A549 (cell line): ENCODE measurements at regions not wholly inside any gene's neighbourhood (a gene's known extent, or its start where the extent isn't known, plus 50 kb on each side); places are given as distances from the start of the nearest gene placed in this dataset.
A peak's percentile ranks its signal among the peaks of the same experiment; 100 is the strongest.

Source experiments
- ATAC-seq, 2 experiments: fragments of 200-7000 bp in 1 of 2; fragments of >200 bp in 1 of 2; cut with Nextera tagmentation in 1 of 2; cut with Tn5 transposase in 1 of 2; 3 replicates each; pipeline versions ENCODE4 v1.8.0 to v1.9.1; 2018 to 2020; ENCODE audit warnings: mild to moderate bottlenecking in 1 of 2, moderate library complexity in 1 of 2
- CTCF ChIA-PET: fragments of 300-600 bp; sonication (Branson Sonifier 250); formaldehyde crosslinking; extraction: SDS; loops from one replicate; lab custom pipeline; 2021; ENCODE audit warnings: antibody characterized with exemption, inconsistent platforms; lab: Yijun Ruan, JAX
- POLR2A ChIA-PET: fragments of 350-600 bp; formaldehyde crosslinking; extraction: SDS; loops from one replicate; lab custom pipeline; 2021; ENCODE audit warnings: antibody characterized with exemption, inconsistent platforms; lab: Yijun Ruan, JAX
- DNase-seq, 2 experiments: peaks; one replicate each; pipeline versions ENCODE4 v3.0.0 to v3.0.0-alpha.2; 2011 to 2016; ENCODE audit warnings: low read depth in 1 of 2, low spot score in 1 of 2
- FAIRE-seq: peaks from 2 replicates; lab custom pipeline; 2011; peaks lifted over from hg19 to GRCh38; lab: Jason Lieb, UNC
- H3K27ac ChIP-seq, 2 experiments: fragments of >200 bp; sonication (Bioruptor Twin); formaldehyde crosslinking; 3 replicates each; pipeline ENCODE4 v1.5.1; 2016 to 2017
- H3K4me1 ChIP-seq: fragments of >200 bp; sonication (Bioruptor Twin); formaldehyde crosslinking; 3 replicates; pipeline ENCODE4 v1.6.1; 2016
- H3K4me2 ChIP-seq: fragments of >200 bp; sonication (Bioruptor Twin); formaldehyde crosslinking; 3 replicates; pipeline ENCODE4 v1.6.1; 2016
- H3K4me3 ChIP-seq: fragments of >200 bp; sonication (Bioruptor Twin); formaldehyde crosslinking; 3 replicates; pipeline ENCODE4 v1.5.1; 2016
- H3K9me3 ChIP-seq: fragments of >200 bp; sonication (Bioruptor Twin); formaldehyde crosslinking; 3 replicates; pipeline ENCODE4 v1.6.1; 2016
- CBX8 ChIP-seq: fragments of 200-600 bp; sonication (generic); IDR thresholded peaks from 2 replicates; pipeline ENCODE4 v1.6.1; 2016
- CHD2 ChIP-seq: fragments of 150-350 bp; IDR thresholded peaks from 2 replicates; pipeline ENCODE4 v1.6.1; 2014; ENCODE audit warnings: low read length; ENCODE audit not compliant: partially characterized antibody
- FOSB ChIP-seq: fragments of 250-450 bp; sonication (Bioruptor Pico); IDR thresholded peaks from 2 replicates; pipeline ENCODE4 v1.5.0; 2020; ENCODE audit warnings: mild to moderate bottlenecking, moderate library complexity
- FOXS1 ChIP-seq: fragments of 250-450 bp; sonication (Bioruptor Pico); IDR thresholded peaks from 2 replicates; pipeline ENCODE4 v1.5.0; 2020; ENCODE audit warnings: mild to moderate bottlenecking, moderate library complexity
- HMGXB4 ChIP-seq: fragments of 250-450 bp; sonication (Bioruptor Pico); IDR thresholded peaks from 2 replicates; pipeline ENCODE4 v1.5.0; 2021; ENCODE audit warnings: mild to moderate bottlenecking, moderate library complexity, borderline replicate concordance
- KDM5A ChIP-seq: fragments of 200-600 bp; sonication (generic); IDR thresholded peaks from 2 replicates; pipeline ENCODE4 v1.6.1; 2016; ENCODE audit warnings: antibody characterized with exemption, mild to moderate bottlenecking
- MAZ ChIP-seq: fragments of 150-350 bp; IDR thresholded peaks from 2 replicates; pipeline ENCODE4 v1.6.1; 2014; ENCODE audit warnings: antibody characterized with exemption, low read depth, low read length, borderline replicate concordance
- NFE2L2 ChIP-seq: fragments of 150-350 bp; conservative IDR thresholded peaks from 2 replicates; pipeline ENCODE4 v1.6.1; 2014; ENCODE audit warnings: low read length
- RARB ChIP-seq: fragments of 250-450 bp; sonication (Bioruptor Pico); IDR thresholded peaks from 2 replicates; pipeline ENCODE4 v1.8.0; 2021; ENCODE audit warnings: mild to moderate bottlenecking, moderate library complexity
- RCOR1 ChIP-seq: fragments of 150-350 bp; IDR thresholded peaks from 2 replicates; pipeline ENCODE4 v1.6.1; 2014; ENCODE audit warnings: antibody characterized with exemption, low read length, low read depth
- REST ChIP-seq: fragments of 200-600 bp; sonication (generic); IDR thresholded peaks from 2 replicates; pipeline ENCODE4 v1.6.1; 2016; ENCODE audit warnings: antibody characterized with exemption, mild to moderate bottlenecking, moderate library complexity
- RFX5 ChIP-seq: fragments of 450-650 bp; IDR thresholded peaks from 2 replicates; pipeline ENCODE4 v1.7.1; 2014; ENCODE audit warnings: antibody characterized with exemption, mild to moderate bottlenecking, moderate library complexity
- SMC3 ChIP-seq: fragments of >200 bp; sonication (Bioruptor Twin); formaldehyde crosslinking; IDR thresholded peaks from 3 replicates; pipeline ENCODE4 v1.6.1; 2018; ENCODE audit warnings: inconsistent platforms
- ZC3H11A ChIP-seq: fragments of 450-650 bp; IDR thresholded peaks from 2 replicates; pipeline ENCODE4 v1.6.1; 2014; ENCODE audit warnings: antibody characterized with exemption, mild to moderate bottlenecking
- ZSCAN20 ChIP-seq: fragments of 250-450 bp; sonication (Bioruptor Pico); IDR thresholded peaks from 2 replicates; pipeline ENCODE4 v1.8.0; 2022; ENCODE audit warnings: mild to moderate bottlenecking, moderate library complexity
- WGBS: methylation state at CpG from one replicate; pipeline ENCODE4 v1.1.6; 2017; ENCODE audit errors: missing lambda C conversion rate; 5-methylcytosine and 5-hydroxymethylcytosine counted together
- TF ChIP-seq, protein P1 (sequence below): IDR thresholded peaks from 2 replicates; pipeline ENCODE4 v1.6.1; 2012
- TF ChIP-seq, protein P2 (sequence below): fragments of >200 bp; sonication (Bioruptor Twin); formaldehyde crosslinking; IDR thresholded peaks from 3 replicates; pipeline ENCODE4 v1.6.1; 2016

- Histone ChIP-seq H3K9me3 (no peaks in the 10 kb centered on the region), H3K4me2 (peak overlapping the region; percentile 17; the same call in 1 of the 3 replicates), H3K4me1 (peaks cover 10% of the 10 kb centered on the region; the same call in 2 of the 3 replicates), H3K27ac (no peak overlapping the region), H3K4me3 (no peak overlapping the region)
- POLR2A ChIA-PET, result interaction anchor here (0.7 kb wide), 1 partner anchor 20 kb away, joined by 3 read pairs; no protein-coding TSS in a partner anchor
- peak in 1 of 2 experiments; percentile 57; a peak in 2 of 6 replicates for ATAC-seq
- no peak for FAIRE-seq
- TF ChIP-seq NFE2L2, result no peak
- no peak for TF ChIP-seq HMGXB4 (CRISPR knock-in tag)
- no peak for TF ChIP-seq CHD2
- TF ChIP-seq, protein P1, sequence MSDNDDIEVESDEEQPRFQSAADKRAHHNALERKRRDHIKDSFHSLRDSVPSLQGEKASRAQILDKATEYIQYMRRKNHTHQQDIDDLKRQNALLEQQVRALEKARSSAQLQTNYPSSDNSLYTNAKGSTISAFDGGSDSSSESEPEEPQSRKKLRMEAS, result no peak
- TF ChIP-seq REST, result no peak
- no peak for TF ChIP-seq MAZ
- no peak for TF ChIP-seq FOXS1 (CRISPR knock-in tag)
- no peak for TF ChIP-seq FOSB (CRISPR knock-in tag)
- no peak for TF ChIP-seq ZC3H11A
- TF ChIP-seq RARB (CRISPR knock-in tag), result no peak
- no peak for TF ChIP-seq SMC3
- TF ChIP-seq RCOR1, result no peak
- CTCF ChIA-PET, result interaction anchor here (0.9 to 1.4 kb wide), 2 partner anchors 19 to 22 kb away, joined by 3 read pairs; no protein-coding TSS in a partner anchor
- DNase-seq, result peak in 1 of 2 experiments; percentile 18
- 61% methylated on average over 4 of the region's 4 CpGs for WGBS
Measured at GRCh38 chr2:187865025-187865424, 310.8 kb upstream of the TFPI start.

DNA sequence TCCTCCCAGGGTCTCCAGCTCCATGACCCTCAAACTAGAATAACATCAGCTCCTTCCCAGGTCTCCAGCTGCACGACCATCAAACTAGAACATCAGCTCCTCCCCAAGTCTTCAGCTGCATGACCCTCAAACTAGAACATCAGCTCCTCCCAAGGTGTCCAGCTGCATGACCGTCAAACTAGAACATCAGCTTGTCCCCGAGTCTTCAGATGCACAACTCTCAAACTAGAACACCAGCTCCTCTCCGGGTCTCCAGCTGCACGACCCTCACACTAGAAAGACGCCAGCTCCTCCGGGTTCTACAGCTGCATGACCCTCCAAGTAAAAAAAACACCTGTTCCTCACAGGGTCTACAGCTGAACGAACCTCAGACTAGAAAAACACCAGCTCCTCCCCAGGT, 312.9 kb upstream of the TFPI start:
- no peak for DNase-seq
- Histone ChIP-seq H3K4me3 (no peak overlapping the region), H3K27ac (no peak overlapping the region), H3K4me2 (no peak overlapping the region), H3K9me3 (no peaks in the 10 kb centered on the region), H3K4me1 (peaks cover 10% of the 10 kb centered on the region; the same call in 2 of the 3 replicates)
- CTCF ChIA-PET, result interaction anchor here (0.6 to 2.2 kb wide), 3 partner anchors 9 to 75 kb away, joined by 4 to 6 read pairs (median 5); no protein-coding TSS in a partner anchor
- no peak for FAIRE-seq
- 64% methylated on average over 8 of the region's 8 CpGs for WGBS
- TF ChIP-seq RFX5 (no peak), ZSCAN20 (CRISPR knock-in tag) (no peak), CBX8 (no peak), KDM5A (no peak)
- TF ChIP-seq, protein P2, sequence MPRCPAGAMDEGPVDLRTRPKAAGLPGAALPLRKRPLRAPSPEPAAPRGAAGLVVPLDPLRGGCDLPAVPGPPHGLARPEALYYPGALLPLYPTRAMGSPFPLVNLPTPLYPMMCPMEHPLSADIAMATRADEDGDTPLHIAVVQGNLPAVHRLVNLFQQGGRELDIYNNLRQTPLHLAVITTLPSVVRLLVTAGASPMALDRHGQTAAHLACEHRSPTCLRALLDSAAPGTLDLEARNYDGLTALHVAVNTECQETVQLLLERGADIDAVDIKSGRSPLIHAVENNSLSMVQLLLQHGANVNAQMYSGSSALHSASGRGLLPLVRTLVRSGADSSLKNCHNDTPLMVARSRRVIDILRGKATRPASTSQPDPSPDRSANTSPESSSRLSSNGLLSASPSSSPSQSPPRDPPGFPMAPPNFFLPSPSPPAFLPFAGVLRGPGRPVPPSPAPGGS, result no peak
- no peak for ATAC-seq
- POLR2A ChIA-PET, result no interaction called here
